ENCODE measurements at regions not wholly inside any gene's neighbourhood (a gene's known extent, or its start where the extent isn't known, plus 50 kb on each side); places are given as distances from the start of the nearest gene placed in this dataset.

- Histone ChIP-seq H3K27ac (ENCODE audit: low read depth, low read length) (no peak overlapping the region), H3K36me3 (ENCODE audit: insufficient read depth, low read length) (no peaks in the 10 kb centered on the region), H3K4me3 (ENCODE audit: low read length in 2 of 2) (no peak overlapping the region), H3K27me3 (ENCODE audit: insufficient read depth, low read length) (no peaks in the 10 kb centered on the region), H3K4me1 (ENCODE audit: insufficient read depth, low read length) (no peaks in the 10 kb centered on the region), H3K9me3 (ENCODE audit: control insufficient read depth in 1 of 2, low read length in 2 of 2) (no peaks in the 10 kb centered on the region)
- Mint-ChIP-seq H3K36me3 (no peaks in the 10 kb centered on the region), H3K4me1 (no peaks in the 10 kb centered on the region), H3K4me3 (no peak overlapping the region), H3K9me3 (peaks cover 0 to 3% (median 0%) of the 10 kb centered on the region in 8 donors), H3K27me3 (peaks cover 0 to 6% of the 10 kb centered on the region in 2 donors), H3K27ac (no peak overlapping the region)
- ChIA-PET POLR2A (ENCODE audit: partially characterized antibody) (no interaction called here), CTCF (ENCODE audit: partially characterized antibody) (no interaction called here)
- intact Hi-C loops (cut with micrococcal nuclease), result no loop called here
- no peak for DNase-seq
Observed at GRCh38 chr5:8062521-8062920, 193.6 kb downstream of the MTRR start.

- intact Hi-C loops (cut with micrococcal nuclease), result no loop called here
- Mint-ChIP-seq H3K4me3 (no peak overlapping the region), H3K27me3 (no peaks in the 10 kb centered on the region), H3K9me3 (peaks cover 0 to 2% (median 0%) of the 10 kb centered on the region in 8 donors), H3K36me3 (no peaks in the 10 kb centered on the region), H3K4me1 (no peaks in the 10 kb centered on the region), H3K27ac (no peak overlapping the region)
- Histone ChIP-seq H3K27me3 (ENCODE audit: insufficient read depth, low read length) (no peaks in the 10 kb centered on the region), H3K4me3 (ENCODE audit: low read length in 2 of 2) (no peak overlapping the region), H3K9me3 (ENCODE audit: control insufficient read depth in 1 of 2, low read length in 2 of 2) (no peaks in the 10 kb centered on the region), H3K36me3 (ENCODE audit: insufficient read depth, low read length) (no peaks in the 10 kb centered on the region), H3K4me1 (ENCODE audit: insufficient read depth, low read length) (no peaks in the 10 kb centered on the region), H3K27ac (ENCODE audit: low read depth, low read length) (no peak overlapping the region)
- ChIA-PET POLR2A (ENCODE audit: partially characterized antibody) (no interaction called here), CTCF (ENCODE audit: partially characterized antibody) (no interaction called here)
- DNase-seq, result no peak
Observed at GRCh38 chr5:8068078-8068477, 199.1 kb downstream of the MTRR start.

GRCh38 chr5:8070138-8070537 is 201.2 kb downstream of the MTRR start:
- ChIA-PET POLR2A (ENCODE audit: partially characterized antibody) (no interaction called here), CTCF (ENCODE audit: partially characterized antibody) (no interaction called here)
- Mint-ChIP-seq H3K4me3 (no peak overlapping the region), H3K9me3 (peaks cover 0 to 3% (median 0%) of the 10 kb centered on the region in 8 donors), H3K27ac (no peak overlapping the region), H3K27me3 (no peaks in the 10 kb centered on the region), H3K36me3 (no peaks in the 10 kb centered on the region), H3K4me1 (no peaks in the 10 kb centered on the region)
- Histone ChIP-seq H3K36me3 (ENCODE audit: insufficient read depth, low read length) (no peaks in the 10 kb centered on the region), H3K4me1 (ENCODE audit: insufficient read depth, low read length) (no peaks in the 10 kb centered on the region), H3K27ac (ENCODE audit: low read depth, low read length) (no peak overlapping the region), H3K27me3 (ENCODE audit: insufficient read depth, low read length) (no peaks in the 10 kb centered on the region), H3K9me3 (ENCODE audit: control insufficient read depth in 1 of 2, low read length in 2 of 2) (no peaks in the 10 kb centered on the region), H3K4me3 (ENCODE audit: low read length in 2 of 2) (no peak overlapping the region)
- intact Hi-C loops (cut with micrococcal nuclease), result no loop called here
- DNase-seq, result no peak

- intact Hi-C loops (cut with micrococcal nuclease), result no loop called here
- H3K36me3 Mint-ChIP-seq, result no peaks in the 10 kb centered on the region
- H3K36me3 ChIP-seq (ENCODE audit: insufficient read depth, low read length), result no peaks in the 10 kb centered on the region
Observed at GRCh38 chr5:8079056-8079455, 210.1 kb downstream of the MTRR start.

GRCh38 chr5:8081179-8081578 is 212.2 kb downstream of the MTRR start:
- H3K36me3 ChIP-seq (ENCODE audit: insufficient read depth, low read length), result no peaks in the 10 kb centered on the region
- Mint-ChIP-seq H3K36me3 (no peaks in the 10 kb centered on the region), H3K4me3 (no peak overlapping the region), H3K27me3 (no peaks in the 10 kb centered on the region), H3K27ac (no peak overlapping the region), H3K9me3 (peaks cover 0 to 7% (median 0%) of the 10 kb centered on the region in 8 donors), H3K4me1 (no peaks in the 10 kb centered on the region)
- no peaks in the 10 kb centered on the region for H3K9me3 ChIP-seq (ENCODE audit: control insufficient read depth in 1 of 2, low read length in 2 of 2)
- H3K27me3 ChIP-seq (ENCODE audit: insufficient read depth, low read length), result no peaks in the 10 kb centered on the region
- H3K27ac ChIP-seq (ENCODE audit: low read depth, low read length), result no peak overlapping the region
- H3K4me3 ChIP-seq (ENCODE audit: low read length in 2 of 2), result no peak overlapping the region
- no peaks in the 10 kb centered on the region for H3K4me1 ChIP-seq (ENCODE audit: insufficient read depth, low read length)
- ChIA-PET CTCF (ENCODE audit: partially characterized antibody) (no interaction called here), POLR2A (ENCODE audit: partially characterized antibody) (no interaction called here)
- intact Hi-C loops (cut with micrococcal nuclease), result no loop called here
- no peak for DNase-seq

More at GRCh38 chr5:8079056-8079455, 210.1 kb downstream of the MTRR start:
- H3K4me1 ChIP-seq (ENCODE audit: insufficient read depth, low read length), result no peaks in the 10 kb centered on the region
- H3K9me3 ChIP-seq (ENCODE audit: control insufficient read depth in 1 of 2, low read length in 2 of 2), result no peaks in the 10 kb centered on the region
- Mint-ChIP-seq H3K4me1 (no peaks in the 10 kb centered on the region), H3K9me3 (peaks cover 0 to 7% (median 0%) of the 10 kb centered on the region in 8 donors), H3K27me3 (no peaks in the 10 kb centered on the region), H3K27ac (no peak overlapping the region), H3K4me3 (no peak overlapping the region)
- H3K27me3 ChIP-seq (ENCODE audit: insufficient read depth, low read length), result no peaks in the 10 kb centered on the region
- H3K4me3 ChIP-seq (ENCODE audit: low read length in 2 of 2), result no peak overlapping the region
- no peak for DNase-seq
- ChIA-PET CTCF (ENCODE audit: partially characterized antibody) (no interaction called here), POLR2A (ENCODE audit: partially characterized antibody) (no interaction called here)
- H3K27ac ChIP-seq (ENCODE audit: low read depth, low read length), result no peak overlapping the region

GRCh38 chr5:8093669-8094068 is 224.7 kb downstream of the MTRR start:
- ChIA-PET POLR2A (ENCODE audit: partially characterized antibody) (no interaction called here), CTCF (ENCODE audit: partially characterized antibody) (no interaction called here)
- H3K4me1 ChIP-seq (ENCODE audit: insufficient read depth, low read length), result no peaks in the 10 kb centered on the region
- no peaks in the 10 kb centered on the region for H3K27me3 ChIP-seq (ENCODE audit: insufficient read depth, low read length)
- H3K27ac ChIP-seq (ENCODE audit: low read depth, low read length), result no peak overlapping the region
- peaks cover 0 to under 1% of the 10 kb centered on the region in 2 donors for H3K27me3 Mint-ChIP-seq
- no peak overlapping the region for H3K4me3 Mint-ChIP-seq
- H3K36me3 ChIP-seq (ENCODE audit: insufficient read depth, low read length), result no peaks in the 10 kb centered on the region
- no peak overlapping the region for H3K4me3 ChIP-seq (ENCODE audit: low read length in 2 of 2)
- H3K9me3 Mint-ChIP-seq, result peaks cover 0 to 7% (median 1%) of the 10 kb centered on the region in 8 donors
- H3K4me1 Mint-ChIP-seq, result no peaks in the 10 kb centered on the region
- no peak for DNase-seq
- no peaks in the 10 kb centered on the region for H3K9me3 ChIP-seq (ENCODE audit: control insufficient read depth in 1 of 2, low read length in 2 of 2)
- intact Hi-C loops (cut with micrococcal nuclease), result no loop called here
- H3K36me3 Mint-ChIP-seq, result no peaks in the 10 kb centered on the region
- H3K27ac Mint-ChIP-seq, result no peak overlapping the region

- no peak overlapping the region for H3K27ac ChIP-seq (ENCODE audit: low read depth, low read length)
- no peaks in the 10 kb centered on the region for H3K4me1 ChIP-seq (ENCODE audit: insufficient read depth, low read length)
- H3K4me1 Mint-ChIP-seq, result no peaks in the 10 kb centered on the region
- H3K36me3 Mint-ChIP-seq, result no peaks in the 10 kb centered on the region
- no peak overlapping the region for H3K27ac Mint-ChIP-seq
- no peaks in the 10 kb centered on the region for H3K36me3 ChIP-seq (ENCODE audit: insufficient read depth, low read length)
- no peak for DNase-seq
- no peaks in the 10 kb centered on the region for H3K27me3 ChIP-seq (ENCODE audit: insufficient read depth, low read length)
- H3K4me3 ChIP-seq (ENCODE audit: low read length in 2 of 2), result no peak overlapping the region
- peak overlapping the region in 1 of 8 donors; percentile 11 for H3K4me3 Mint-ChIP-seq
- intact Hi-C loops (cut with micrococcal nuclease), result no loop called here
- H3K9me3 Mint-ChIP-seq, result peaks cover 0 to 7% (median 1%) of the 10 kb centered on the region in 8 donors
- H3K27me3 Mint-ChIP-seq, result no peaks in the 10 kb centered on the region
- ChIA-PET CTCF (ENCODE audit: partially characterized antibody) (no interaction called here), POLR2A (ENCODE audit: partially characterized antibody) (no interaction called here)
- no peaks in the 10 kb centered on the region for H3K9me3 ChIP-seq (ENCODE audit: control insufficient read depth in 1 of 2, low read length in 2 of 2)
Observed at GRCh38 chr5:8094304-8094703, 225.4 kb downstream of the MTRR start.

GRCh38 chr5:8097146-8097545 is 228.2 kb downstream of the MTRR start:
- H3K27me3 ChIP-seq (ENCODE audit: insufficient read depth, low read length), result no peaks in the 10 kb centered on the region
- H3K36me3 Mint-ChIP-seq, result no peaks in the 10 kb centered on the region
- ChIA-PET POLR2A (ENCODE audit: partially characterized antibody) (interaction anchor here (0.6 kb wide), 1 partner anchor 80 kb away, joined by 3 read pairs; no protein-coding TSS in a partner anchor), CTCF (ENCODE audit: partially characterized antibody) (no interaction called here)
- intact Hi-C loops (cut with micrococcal nuclease), result no loop called here
- no peaks in the 10 kb centered on the region for H3K4me1 Mint-ChIP-seq
- H3K4me1 ChIP-seq (ENCODE audit: insufficient read depth, low read length), result no peaks in the 10 kb centered on the region
- H3K4me3 ChIP-seq (ENCODE audit: low read length in 2 of 2), result no peak overlapping the region
- H3K9me3 ChIP-seq (ENCODE audit: control insufficient read depth in 1 of 2, low read length in 2 of 2), result no peaks in the 10 kb centered on the region
- H3K27ac Mint-ChIP-seq, result no peak overlapping the region
- no peaks in the 10 kb centered on the region for H3K27me3 Mint-ChIP-seq
- no peak for DNase-seq
- H3K27ac ChIP-seq (ENCODE audit: low read depth, low read length), result no peak overlapping the region
- H3K9me3 Mint-ChIP-seq, result no peaks in the 10 kb centered on the region
- H3K36me3 ChIP-seq (ENCODE audit: insufficient read depth, low read length), result no peaks in the 10 kb centered on the region
- no peak overlapping the region for H3K4me3 Mint-ChIP-seq

All from CD4-positive, alpha-beta memory T cell (primary cell).